CD14-positive monocyte (primary cell): ENCODE measurements at regions not wholly inside any gene's neighbourhood (a gene's known extent, or its start where the extent isn't known, plus 50 kb on each side); places are given as distances from the start of the nearest gene placed in this dataset.

Source experiments
- DNase-seq, 3 donors: peaks; one replicate each; pipeline ENCODE4 v3.0.0-alpha.2; 2011 to 2022
- H2AFZ ChIP-seq: 2 replicates; pipeline ENCODE4 v1.6.0; 2012; ENCODE audit warnings: mild to moderate bottlenecking, low read depth, low read length, inconsistent platforms; ENCODE audit not compliant: insufficient read depth, poor library complexity, severe bottlenecking
- H3K27ac ChIP-seq, 2 donors: 1 replicate in 1 of 2; 2 replicates in 1 of 2; pipeline ENCODE4 v1.5.1; 2012 to 2013; ENCODE audit warnings: low read length in 2 of 2, control low read depth in 1 of 2, inconsistent platforms in 1 of 2, low read depth in 1 of 2, mild to moderate bottlenecking in 1 of 2
- H3K27me3 ChIP-seq, 2 donors: one replicate each; pipeline versions ENCODE4 v1.6.0 to v1.6.1; 2011 to 2013; ENCODE audit warnings: low read length in 2 of 2; ENCODE audit not compliant: control insufficient read depth in 2 of 2, insufficient read depth in 2 of 2
- H3K36me3 ChIP-seq, 2 donors: replicated peaks in 1 of 2; 1 replicate in 1 of 2; 2 replicates in 1 of 2; pipeline versions ENCODE4 v1.5.1 to v1.6.1; 2012 to 2013; ENCODE audit warnings: low read length in 2 of 2, control low read depth in 1 of 2, inconsistent platforms in 1 of 2, mild to moderate bottlenecking in 1 of 2; ENCODE audit not compliant: insufficient read depth in 2 of 2, control insufficient read depth in 1 of 2
- H3K4me1 ChIP-seq, 2 donors: 1 replicate in 1 of 2; 2 replicates in 1 of 2; pipeline versions ENCODE4 v1.5.1 to v1.6.1; 2012 to 2013; ENCODE audit warnings: low read length in 2 of 2, control low read depth in 1 of 2, inconsistent platforms in 1 of 2, mild to moderate bottlenecking in 1 of 2, moderate library complexity in 1 of 2; ENCODE audit not compliant: insufficient read depth in 2 of 2, control insufficient read depth in 1 of 2
- H3K4me2 ChIP-seq: replicated peaks from 2 replicates; pipeline ENCODE3; 2012; ENCODE audit warnings: low read length, moderate library complexity, mild to moderate bottlenecking; ENCODE audit not compliant: poor library complexity, severe bottlenecking; ENCODE audit errors: extremely low read depth
- H3K4me3 ChIP-seq, 3 experiments: fragments of 200-600 bp in 1 of 3; sonication (generic) in 1 of 3; replicated peaks in 1 of 3; 1 replicate in 2 of 3; 2 replicates in 1 of 3; pipeline ENCODE4 v1.5.1; 2011 to 2013; ENCODE audit warnings: low read length in 3 of 3, mild to moderate bottlenecking in 3 of 3, control low read depth in 2 of 3, low read depth in 2 of 3, inconsistent platforms in 1 of 3, moderate library complexity in 1 of 3
- H3K79me2 ChIP-seq: 2 replicates; pipeline ENCODE4 v1.6.0; 2012; ENCODE audit warnings: mild to moderate bottlenecking, control low read depth, inconsistent platforms, low read length, moderate library complexity; ENCODE audit not compliant: insufficient read depth
- H3K9ac ChIP-seq: 2 replicates; pipeline ENCODE4 v1.6.0; 2017; ENCODE audit warnings: low read length, mild to moderate bottlenecking; ENCODE audit not compliant: insufficient read depth, poor library complexity, severe bottlenecking
- H3K9me3 ChIP-seq, 2 donors: replicated peaks in 1 of 2; 1 replicate in 1 of 2; 2 replicates in 1 of 2; pipeline versions ENCODE4 v1.5.1 to v1.6.1; 2012 to 2013; ENCODE audit warnings: low read length in 2 of 2, control low read depth in 1 of 2; ENCODE audit not compliant: control insufficient read depth in 1 of 2, insufficient read depth in 1 of 2
- H4K20me1 ChIP-seq: 2 replicates; pipeline ENCODE4 v1.6.0; 2012; ENCODE audit warnings: mild to moderate bottlenecking, low read length, control low read depth, moderate library complexity; ENCODE audit not compliant: insufficient read depth
- H3K27ac Mint-ChIP-seq, 7 donors: one replicate each; pipeline ENCODE4 v1.8.0; 2020; ENCODE audit warnings: mild to moderate bottlenecking in 7 of 7, mixed read lengths in 7 of 7, moderate library complexity in 6 of 7, inconsistent platforms in 2 of 7
- H3K27me3 Mint-ChIP-seq, 3 donors: one replicate each; pipeline ENCODE4 v1.8.0; 2021 to 2022; ENCODE audit warnings: low read depth in 3 of 3, mild to moderate bottlenecking in 3 of 3, mixed read lengths in 3 of 3, moderate library complexity in 3 of 3, inconsistent platforms in 1 of 3
- H3K36me3 Mint-ChIP-seq, 2 donors: one replicate each; pipeline ENCODE4 v1.8.0; 2020; ENCODE audit warnings: mixed read lengths in 2 of 2, inconsistent platforms in 1 of 2, mild to moderate bottlenecking in 1 of 2
- H3K4me1 Mint-ChIP-seq: one replicate; pipeline ENCODE4 v1.8.0; 2020; ENCODE audit warnings: mild to moderate bottlenecking, mixed read lengths
- H3K4me3 Mint-ChIP-seq, 2 donors: one replicate each; pipeline ENCODE4 v1.8.0; 2020; ENCODE audit warnings: mild to moderate bottlenecking in 2 of 2, mixed read lengths in 2 of 2, moderate library complexity in 1 of 2
- H3K9me3 Mint-ChIP-seq, 7 donors: one replicate each; pipeline ENCODE4 v1.8.0; 2020 to 2022; ENCODE audit warnings: mixed read lengths in 7 of 7, mild to moderate bottlenecking in 6 of 7, moderate library complexity in 6 of 7, inconsistent platforms in 2 of 7
- WGBS: methylation state at CpG from one replicate; pipeline ENCODE4 v1.1.5; 2013; ENCODE audit warnings: missing lambda C conversion rate; ENCODE audit not compliant: insufficient coverage; 5-methylcytosine and 5-hydroxymethylcytosine counted together
- intact Hi-C, 2 donors: fragments of 100-400 bp; cut with micrococcal nuclease; formaldehyde crosslinking; loops; one replicate each; pipeline versions ENCODE4 v1.15.0 to v1.15.1; 2023
- TF ChIP-seq, protein P1 (sequence below): fragments of 200-600 bp; IDR thresholded peaks from one replicate; pipeline ENCODE4 v1.8.0; 2022; ENCODE audit warnings: antibody characterized with exemption, mild to moderate bottlenecking

DNA sequence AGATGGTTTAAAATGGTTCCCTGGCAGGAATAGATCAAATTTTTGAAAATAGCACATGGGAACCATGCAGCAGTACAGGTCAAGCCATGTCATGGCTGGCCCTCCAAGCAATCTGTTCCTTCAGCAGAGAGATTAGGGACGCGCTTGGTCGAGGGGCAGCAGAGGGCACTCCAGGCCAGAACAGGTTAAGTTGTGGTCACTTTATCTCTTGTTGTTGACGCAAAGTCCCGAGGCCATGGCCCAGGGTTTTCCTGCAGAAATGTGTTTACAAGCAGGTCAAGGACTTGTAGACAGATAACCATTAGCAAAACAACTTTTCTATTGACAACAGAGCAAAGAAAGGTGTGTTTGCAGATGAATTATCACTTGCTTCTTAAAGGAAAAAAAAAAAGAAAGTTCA, 570.0 kb upstream of the NR2F2 start:
- H3K4me1 Mint-ChIP-seq, result no peaks in the 10 kb centered on the region
- H4K20me1 ChIP-seq, result no peaks in the 10 kb centered on the region
- H3K36me3 Mint-ChIP-seq, result no peaks in the 10 kb centered on the region
- no peaks in the 10 kb centered on the region for H3K9me3 ChIP-seq
- no peaks in the 10 kb centered on the region for H3K79me2 ChIP-seq
- WGBS, result 45% methylated on average over 4 of the region's 5 CpGs
- no peak overlapping the region for H3K4me3 Mint-ChIP-seq
- H3K27me3 Mint-ChIP-seq, result peaks cover 0 to 5% (median 0%) of the 10 kb centered on the region in 3 donors
- H3K9ac ChIP-seq, result no peak overlapping the region
- H3K9me3 Mint-ChIP-seq, result peaks cover 0 to 5% (median 0%) of the 10 kb centered on the region in 7 donors
- no peak overlapping the region for H3K27ac ChIP-seq
- no peak overlapping the region for H3K27ac Mint-ChIP-seq
- no peak overlapping the region for H3K4me2 ChIP-seq
- TF ChIP-seq, protein P1, sequence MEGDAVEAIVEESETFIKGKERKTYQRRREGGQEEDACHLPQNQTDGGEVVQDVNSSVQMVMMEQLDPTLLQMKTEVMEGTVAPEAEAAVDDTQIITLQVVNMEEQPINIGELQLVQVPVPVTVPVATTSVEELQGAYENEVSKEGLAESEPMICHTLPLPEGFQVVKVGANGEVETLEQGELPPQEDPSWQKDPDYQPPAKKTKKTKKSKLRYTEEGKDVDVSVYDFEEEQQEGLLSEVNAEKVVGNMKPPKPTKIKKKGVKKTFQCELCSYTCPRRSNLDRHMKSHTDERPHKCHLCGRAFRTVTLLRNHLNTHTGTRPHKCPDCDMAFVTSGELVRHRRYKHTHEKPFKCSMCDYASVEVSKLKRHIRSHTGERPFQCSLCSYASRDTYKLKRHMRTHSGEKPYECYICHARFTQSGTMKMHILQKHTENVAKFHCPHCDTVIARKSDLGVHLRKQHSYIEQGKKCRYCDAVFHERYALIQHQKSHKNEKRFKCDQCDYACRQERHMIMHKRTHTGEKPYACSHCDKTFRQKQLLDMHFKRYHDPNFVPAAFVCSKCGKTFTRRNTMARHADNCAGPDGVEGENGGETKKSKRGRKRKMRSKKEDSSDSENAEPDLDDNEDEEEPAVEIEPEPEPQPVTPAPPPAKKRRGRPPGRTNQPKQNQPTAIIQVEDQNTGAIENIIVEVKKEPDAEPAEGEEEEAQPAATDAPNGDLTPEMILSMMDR, result no peak
- no peak for DNase-seq
- no peaks in the 10 kb centered on the region for H3K27me3 ChIP-seq
- H3K36me3 ChIP-seq, result no peaks in the 10 kb centered on the region
- no peak overlapping the region for H2AFZ ChIP-seq
- no peak overlapping the region for H3K4me3 ChIP-seq
- intact Hi-C loops, result no loop called here
- no peaks in the 10 kb centered on the region for H3K4me1 ChIP-seq

DNA sequence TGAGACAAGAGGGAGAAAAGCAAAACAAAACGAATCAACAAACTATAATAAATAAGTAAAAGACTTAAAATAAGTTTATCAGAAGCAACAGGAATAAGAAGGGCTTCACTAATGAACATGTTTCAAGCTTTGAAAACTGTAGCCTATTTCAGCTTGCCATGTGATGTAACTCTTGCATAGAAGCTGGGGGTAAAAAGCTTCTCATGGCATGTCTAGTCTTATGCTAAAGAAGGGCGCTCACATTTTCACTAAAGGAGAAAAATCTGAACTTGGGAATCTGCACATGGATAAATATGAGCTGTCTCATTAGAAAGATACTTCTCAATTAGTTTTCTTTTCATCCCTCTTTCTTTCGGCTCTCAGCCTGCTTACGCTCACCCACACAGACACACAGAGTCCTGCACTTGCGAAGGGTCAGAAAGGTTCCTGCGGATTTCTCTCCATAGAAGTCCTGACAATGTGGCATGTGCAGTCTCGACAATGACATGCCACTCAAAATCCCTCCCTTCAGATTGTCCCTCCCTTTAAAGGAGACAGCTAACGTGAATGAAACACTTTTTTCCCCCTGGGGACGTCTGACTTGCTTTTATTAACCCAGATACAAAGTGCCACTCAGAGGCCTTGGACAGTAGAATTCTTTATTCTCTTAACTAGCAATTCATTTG, 568.9 kb upstream of the NR2F2 start:
- DNase-seq, result no peak
- no peaks in the 10 kb centered on the region for H3K36me3 ChIP-seq
- intact Hi-C loops, result no loop called here
- no peak overlapping the region for H3K4me3 ChIP-seq
- no peak overlapping the region for H3K4me2 ChIP-seq
- H3K27ac ChIP-seq, result no peak overlapping the region
- 83% methylated on average over 5 of the region's 9 CpGs for WGBS
- Mint-ChIP-seq H3K27ac (no peak overlapping the region), H3K4me3 (no peak overlapping the region), H3K27me3 (peaks cover 0 to 5% (median 0%) of the 10 kb centered on the region in 3 donors), H3K36me3 (no peaks in the 10 kb centered on the region), H3K9me3 (peaks cover 0 to 5% (median 0%) of the 10 kb centered on the region in 7 donors), H3K4me1 (no peaks in the 10 kb centered on the region)
- H2AFZ ChIP-seq, result no peak overlapping the region
- no peaks in the 10 kb centered on the region for H3K27me3 ChIP-seq
- no peaks in the 10 kb centered on the region for H3K79me2 ChIP-seq
- no peak overlapping the region for H3K9ac ChIP-seq
- no peaks in the 10 kb centered on the region for H4K20me1 ChIP-seq
- TF ChIP-seq, protein P1, result no peak
- no peaks in the 10 kb centered on the region for H3K4me1 ChIP-seq
- no peaks in the 10 kb centered on the region for H3K9me3 ChIP-seq
